Gastroesophageal sphincter (tissue), 4 donors: ENCODE measurements at regions not wholly inside any gene's neighbourhood (a gene's known extent, or its start where the extent isn't known, plus 50 kb on each side); places are given as distances from the start of the nearest gene placed in this dataset.

ENCODE experiments used
- ATAC-seq: fragments of 150-250 bp; one replicate; pipeline ENCODE4 v1.9.1; 2016; ENCODE audit warnings: mild to moderate bottlenecking, moderate library complexity
- H3K27ac ChIP-seq, 4 donors: fragments of 200-600 bp; sonication (generic) in 3 of 4; 1 replicate in 3 of 4; 2 replicates in 1 of 4; pipeline ENCODE4 v1.5.1; 2016 to 2019
- H3K27me3 ChIP-seq: fragments of 200-600 bp; sonication (generic); one replicate; pipeline ENCODE4 v1.5.1; 2019
- H3K36me3 ChIP-seq, 2 donors: fragments of 200-600 bp; sonication (generic); one replicate each; pipeline ENCODE4 v1.5.1; 2019; ENCODE audit warnings: control low read depth in 1 of 2
- H3K4me1 ChIP-seq, 3 donors: fragments of 200-600 bp; sonication (generic); 1 replicate in 2 of 3; 2 replicates in 1 of 3; pipeline ENCODE4 v1.5.1; 2016 to 2019; ENCODE audit warnings: control low read depth in 2 of 3
- H3K4me3 ChIP-seq, 2 donors: fragments of 200-600 bp; sonication (generic); one replicate each; pipeline ENCODE4 v1.5.1; 2019; ENCODE audit warnings: mild to moderate bottlenecking in 1 of 2, moderate library complexity in 1 of 2
- H3K9me3 ChIP-seq, 3 donors: fragments of 200-600 bp; sonication (generic); one replicate each; pipeline ENCODE4 v1.5.1; 2017 to 2019; ENCODE audit warnings: control low read depth in 2 of 3
- EP300 ChIP-seq: sonication (generic); formaldehyde crosslinking; IDR thresholded peaks from one replicate; pipeline ENCODE4 v1.6.1; 2017; ENCODE audit warnings: antibody characterized with exemption, mild to moderate bottlenecking
- POLR2A ChIP-seq, 2 donors: fragments of 450-650 bp; IDR thresholded peaks; one replicate each; pipeline ENCODE4 v1.6.1; 2017; ENCODE audit warnings: antibody characterized with exemption in 2 of 2, mild to moderate bottlenecking in 2 of 2, moderate library complexity in 1 of 2
- POLR2AphosphoS5 ChIP-seq: sonication (generic); formaldehyde crosslinking; IDR thresholded peaks from one replicate; pipeline ENCODE4 v1.6.1; 2017; ENCODE audit warnings: antibody characterized with exemption
- WGBS, 2 donors: methylation state at CpG; one replicate each; pipeline ENCODE4 v1.1.5; 2018; ENCODE audit warnings: low coverage in 1 of 2; 5-methylcytosine and 5-hydroxymethylcytosine counted together
- TF ChIP-seq, protein P1 (sequence below), 4 experiments: fragments of 200-600 bp in 2 of 4; fragments of 450-650 bp in 2 of 4; sonication (generic) in 1 of 4; IDR thresholded peaks; one replicate each; pipeline ENCODE4 v1.5.1; 2017 to 2019; ENCODE audit warnings: antibody characterized with exemption in 4 of 4, mild to moderate bottlenecking in 2 of 4, moderate library complexity in 2 of 4

DNA sequence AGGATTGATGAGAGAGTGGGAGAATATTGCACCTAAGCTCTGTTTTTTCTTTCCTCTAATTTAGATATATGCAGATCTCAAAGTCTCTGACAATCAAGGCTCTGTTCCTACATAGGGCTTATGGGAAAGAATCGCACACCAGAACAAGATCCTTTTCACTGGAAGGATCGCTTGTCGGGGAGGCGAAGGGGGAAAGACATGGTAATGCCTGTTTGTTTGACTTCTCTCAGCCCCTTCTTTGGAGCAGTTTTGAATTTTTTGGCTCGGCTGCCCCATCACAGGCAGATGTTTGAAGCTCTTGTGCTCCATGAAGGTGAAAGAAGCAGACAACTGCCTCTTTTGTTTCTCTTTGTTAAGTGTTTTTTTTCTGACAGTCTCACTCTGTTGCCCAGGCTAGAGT, 599.9 kb upstream of the ZNF608 start:
- Histone ChIP-seq H3K4me3 (no peak overlapping the region), H3K36me3 (no peaks in the 10 kb centered on the region), H3K27me3 (no peaks in the 10 kb centered on the region), H3K27ac (peak overlapping the region in 1 of 4 donors; percentile 17), H3K4me1 (peaks cover 0 to 32% (median 0%) of the 10 kb centered on the region in 3 donors), H3K9me3 (no peaks in the 10 kb centered on the region)
- WGBS, 2 donors = 95% methylated on average over 5 of the region's 5 CpGs; no CpG with 5 or more reads in 1 of the 2 donors
- no peak for ATAC-seq
- TF ChIP-seq, protein P1, sequence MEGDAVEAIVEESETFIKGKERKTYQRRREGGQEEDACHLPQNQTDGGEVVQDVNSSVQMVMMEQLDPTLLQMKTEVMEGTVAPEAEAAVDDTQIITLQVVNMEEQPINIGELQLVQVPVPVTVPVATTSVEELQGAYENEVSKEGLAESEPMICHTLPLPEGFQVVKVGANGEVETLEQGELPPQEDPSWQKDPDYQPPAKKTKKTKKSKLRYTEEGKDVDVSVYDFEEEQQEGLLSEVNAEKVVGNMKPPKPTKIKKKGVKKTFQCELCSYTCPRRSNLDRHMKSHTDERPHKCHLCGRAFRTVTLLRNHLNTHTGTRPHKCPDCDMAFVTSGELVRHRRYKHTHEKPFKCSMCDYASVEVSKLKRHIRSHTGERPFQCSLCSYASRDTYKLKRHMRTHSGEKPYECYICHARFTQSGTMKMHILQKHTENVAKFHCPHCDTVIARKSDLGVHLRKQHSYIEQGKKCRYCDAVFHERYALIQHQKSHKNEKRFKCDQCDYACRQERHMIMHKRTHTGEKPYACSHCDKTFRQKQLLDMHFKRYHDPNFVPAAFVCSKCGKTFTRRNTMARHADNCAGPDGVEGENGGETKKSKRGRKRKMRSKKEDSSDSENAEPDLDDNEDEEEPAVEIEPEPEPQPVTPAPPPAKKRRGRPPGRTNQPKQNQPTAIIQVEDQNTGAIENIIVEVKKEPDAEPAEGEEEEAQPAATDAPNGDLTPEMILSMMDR (IDR thresholded peaks at IDR 0.05) = no peak
- no peak for TF ChIP-seq EP300

DNA sequence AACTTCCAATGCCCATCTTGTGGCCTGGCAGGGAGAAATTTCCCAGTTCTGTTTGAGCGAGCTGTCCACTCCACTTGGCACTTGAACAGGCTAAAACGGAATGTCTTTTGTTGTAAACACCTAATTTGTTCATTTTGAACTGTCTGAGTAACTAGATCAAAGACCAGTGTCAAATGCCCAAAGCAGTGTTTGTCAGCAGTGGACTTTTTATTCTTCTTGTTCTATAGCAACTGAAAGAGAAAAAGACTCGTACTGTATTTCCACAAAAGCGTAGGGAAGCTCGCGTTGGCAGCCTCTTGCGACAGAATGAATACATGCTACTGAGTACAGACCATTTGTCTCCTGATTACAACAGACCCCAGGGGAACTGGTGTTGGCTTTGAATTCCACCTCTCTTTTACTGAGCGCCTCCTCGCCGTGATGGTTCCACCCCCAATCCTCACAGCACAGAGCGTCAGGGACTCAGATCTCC, 601.8 kb upstream of the ZNF608 start:
- Histone ChIP-seq H3K27me3 (no peaks in the 10 kb centered on the region), H3K36me3 (no peaks in the 10 kb centered on the region), H3K27ac (peak overlapping the region in 2 of 4 donors; percentile 33 to 38), H3K4me1 (peaks cover 0 to 32% (median 0%) of the 10 kb centered on the region in 3 donors), H3K9me3 (no peaks in the 10 kb centered on the region), H3K4me3 (peak overlapping the region in 1 of 2 donors; percentile 4)
- ATAC-seq = peak; percentile 34
- 27 to 60% methylated on average over 10 to 11 of the region's 11 CpGs for WGBS, 2 donors
- TF ChIP-seq POLR2AphosphoS5 (no peak), EP300 (no peak), POLR2A (IDR thresholded peaks at IDR 0.05) (no peak)
- TF ChIP-seq, protein P1 (IDR thresholded peaks at IDR 0.05) = no peak

DNA sequence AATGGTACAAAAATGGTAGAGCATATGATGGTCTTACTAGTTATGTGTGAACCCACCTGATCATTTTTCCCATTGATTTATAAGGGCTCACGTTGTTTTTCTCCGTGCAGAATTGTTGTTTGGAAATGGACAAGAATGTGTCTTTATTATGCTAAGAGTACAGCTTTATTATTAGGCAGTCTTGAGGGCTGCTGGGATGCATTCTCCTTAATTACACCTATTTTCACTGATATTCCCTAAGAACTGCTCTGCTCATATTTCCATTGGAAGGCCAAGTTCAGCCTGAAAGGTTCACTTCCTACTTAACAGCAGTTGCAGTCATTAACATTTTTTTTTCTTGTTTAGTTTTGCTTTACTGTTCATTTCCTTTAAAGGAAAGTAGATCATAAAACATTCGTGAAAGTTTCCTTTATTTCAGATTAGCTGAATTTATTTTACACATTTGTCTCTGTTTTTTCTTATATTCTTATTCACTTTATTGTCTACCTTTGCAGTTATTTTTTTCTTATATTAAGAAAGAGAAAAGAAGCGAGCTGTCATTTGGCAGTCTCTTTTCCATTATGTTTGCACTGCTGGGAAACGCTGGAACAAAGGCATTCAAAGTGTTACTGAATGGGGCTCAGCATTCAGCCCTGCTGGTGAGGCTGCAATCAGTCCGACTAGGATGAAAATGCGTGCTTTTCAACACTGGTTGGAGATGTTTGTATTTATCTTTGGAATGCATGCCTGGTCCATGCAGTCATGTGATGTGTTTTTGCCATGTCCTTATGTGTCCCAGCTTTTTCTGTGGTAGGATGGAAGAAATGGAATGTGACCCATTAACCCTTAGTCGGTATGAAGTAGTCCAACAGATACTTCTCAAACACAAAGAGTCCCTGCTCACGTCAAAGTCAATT, 602.7 kb upstream of the ZNF608 start:
- Histone ChIP-seq H3K36me3 (no peaks in the 10 kb centered on the region), H3K4me1 (peaks cover 0 to 32% (median 0%) of the 10 kb centered on the region in 3 donors), H3K27ac (no peak overlapping the region), H3K4me3 (no peak overlapping the region), H3K9me3 (no peaks in the 10 kb centered on the region), H3K27me3 (no peaks in the 10 kb centered on the region)
- TF ChIP-seq, protein P1 (IDR thresholded peaks at IDR 0.05) = peak in 1 of 4 experiments; percentile 21
- TF ChIP-seq POLR2A (IDR thresholded peaks at IDR 0.05) = no peak
- WGBS, 2 donors = 37 to 56% methylated on average over 9 of the region's 9 CpGs
- ATAC-seq = no peak

DNA sequence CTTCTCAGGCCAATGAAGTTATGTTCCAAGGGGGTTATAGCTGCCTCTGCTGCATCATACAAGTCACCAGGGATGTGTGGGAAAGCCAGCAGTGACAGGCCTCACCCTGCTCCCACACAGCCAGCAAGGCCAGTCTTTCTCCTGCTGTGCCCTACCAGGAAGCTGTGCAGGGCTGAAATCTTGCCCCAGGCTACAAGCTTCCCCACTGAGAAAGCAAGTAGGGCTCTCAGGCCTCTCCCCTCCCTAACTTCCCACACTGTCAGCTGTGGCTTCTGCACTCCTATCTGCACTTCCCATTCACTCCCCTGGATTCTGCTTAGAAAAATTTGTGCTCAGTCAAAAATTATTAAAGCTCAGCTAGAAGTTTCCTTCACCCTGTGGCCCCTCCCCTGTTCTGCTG, 611.2 kb upstream of the ZNF608 start:
- H3K27me3 ChIP-seq = no peaks in the 10 kb centered on the region
- peaks cover 0 to 14% (median 0%) of the 10 kb centered on the region in 3 donors for H3K9me3 ChIP-seq
- no peak for ATAC-seq
- H3K4me1 ChIP-seq = no peaks in the 10 kb centered on the region
- no peak for TF ChIP-seq POLR2A (IDR thresholded peaks at IDR 0.05)
- no peak for TF ChIP-seq POLR2AphosphoS5
- TF ChIP-seq EP300 = no peak
- TF ChIP-seq, protein P1 (IDR thresholded peaks at IDR 0.05) = no peak
- no peaks in the 10 kb centered on the region for H3K36me3 ChIP-seq
- H3K4me3 ChIP-seq = no peak overlapping the region
- no peak overlapping the region for H3K27ac ChIP-seq

DNA sequence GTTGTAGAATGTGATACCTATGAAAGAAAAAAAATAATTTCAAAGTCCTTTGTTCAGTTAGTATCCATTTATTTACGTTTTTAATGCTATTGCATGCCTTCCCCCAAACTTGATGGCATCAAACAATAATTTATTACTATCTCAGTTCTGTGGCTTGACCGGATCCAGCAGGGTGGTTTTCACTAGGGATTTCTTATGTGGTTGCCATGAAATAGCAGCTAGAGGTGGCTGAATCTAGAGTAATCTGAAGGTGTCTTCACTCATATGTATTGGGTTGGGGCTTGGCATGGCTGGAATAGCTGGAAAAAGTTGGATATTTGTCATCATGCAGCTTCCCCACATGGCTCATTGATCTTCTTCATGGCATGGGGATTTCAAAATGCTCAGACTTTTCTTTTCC, 619.3 kb upstream of the ZNF608 start:
- 75 to 90% methylated on average over 1 to 2 of the region's 2 CpGs for WGBS, 2 donors
- Histone ChIP-seq H3K36me3 (no peaks in the 10 kb centered on the region), H3K27me3 (no peaks in the 10 kb centered on the region), H3K27ac (no peak overlapping the region), H3K9me3 (no peaks in the 10 kb centered on the region), H3K4me3 (no peak overlapping the region), H3K4me1 (peaks cover 0 to 8% (median 2%) of the 10 kb centered on the region in 3 donors)
- TF ChIP-seq POLR2A (IDR thresholded peaks at IDR 0.05) (no peak), POLR2AphosphoS5 (no peak), EP300 (no peak)
- TF ChIP-seq, protein P1 (IDR thresholded peaks at IDR 0.05) = no peak
- no peak for ATAC-seq
